HepG2 (cell line): ENCODE measurements at regions not wholly inside any gene's neighbourhood (a gene's known extent, or its start where the extent isn't known, plus 50 kb on each side); places are given as distances from the start of the nearest gene placed in this dataset.
"Not testable (repeated sequence)": the region's sequence is repeated elsewhere in the genome, so short reads cannot be mapped to it uniquely, and the experiment has no call there.

Experiments used
- ATAC-seq: fragments of 200-7000 bp; cut with Tn5 transposase; 3 replicates; pipeline ENCODE4 v1.9.1; 2020; ENCODE audit warnings: mild to moderate bottlenecking, moderate library complexity
- BruUV-seq: library from RNA; stranded (reverse); fragments of 400-500 nt; replicated peaks from 2 replicates; lab custom pipeline; 2021; lab: Mats Ljungman, UMichigan
- CTCF ChIA-PET: fragments of 300-600 bp; formaldehyde crosslinking; extraction: SDS; loops from one replicate; lab custom pipeline; 2021; ENCODE audit warnings: low total read pairs, inconsistent platforms, low intra/inter-chr PET ratio; lab: Yijun Ruan, JAX
- POLR2A ChIA-PET: fragments of 350-600 bp; sonication (Branson Sonifier 250); formaldehyde crosslinking; loops from one replicate; lab custom pipeline; 2020; ENCODE audit warnings: antibody characterized with exemption, inconsistent platforms; lab: Yijun Ruan, JAX
- DNase-seq: peaks from one replicate; pipeline ENCODE4 v3.0.0-alpha.2; 2015; ENCODE audit warnings: low spot score
- FAIRE-seq: peaks from 3 replicates; lab custom pipeline; 2011; peaks lifted over from hg19 to GRCh38; lab: Jason Lieb, UNC
- H2AFZ ChIP-seq: one replicate; pipeline ENCODE4 v1.6.1; 2011; ENCODE audit warnings: low read length, inconsistent platforms
- H3K27ac ChIP-seq: fragments of 300-600 bp; 3 replicates; pipeline ENCODE4 v1.8.0; 2011; ENCODE audit warnings: mixed run types, mild to moderate bottlenecking, mixed read lengths, low read length, inconsistent platforms; ENCODE audit not compliant: insufficient read depth; ENCODE audit errors: extremely low read length
- H3K27me3 ChIP-seq, 2 experiments: fragments of 200-600 bp in 1 of 2; 2 replicates in 1 of 2; 3 replicates in 1 of 2; pipeline versions ENCODE4 v1.6.0 to v1.8.0; 2011; ENCODE audit warnings: low read length in 2 of 2, mild to moderate bottlenecking in 2 of 2, moderate library complexity in 2 of 2, inconsistent platforms in 1 of 2; ENCODE audit not compliant: insufficient read depth in 2 of 2, control insufficient read depth in 1 of 2
- H3K36me3 ChIP-seq, 2 experiments: fragments of 200-600 bp in 1 of 2; replicated peaks in 1 of 2; 2 replicates in 1 of 2; 3 replicates in 1 of 2; pipeline versions ENCODE4 v1.5.1 to v1.8.0; 2011; ENCODE audit warnings: low read length in 2 of 2, inconsistent platforms in 1 of 2; ENCODE audit not compliant: insufficient read depth in 2 of 2, control insufficient read depth in 1 of 2
- H3K4me1 ChIP-seq: 2 replicates; pipeline ENCODE4 v1.5.1; 2012; ENCODE audit warnings: low read length, inconsistent platforms; ENCODE audit not compliant: insufficient read depth
- H3K4me2 ChIP-seq: 2 replicates; pipeline ENCODE4 v1.6.0; 2011; ENCODE audit warnings: low read depth, low read length, inconsistent platforms
- H3K4me3 ChIP-seq, 3 experiments: fragments of 200-600 bp in 1 of 3; sonication (generic), shearing (Covaris generic) in 1 of 3; replicated peaks in 1 of 3; 2 replicates each; pipeline ENCODE4 v1.5.1; 2011 to 2016; ENCODE audit warnings: low read length in 3 of 3, inconsistent platforms in 2 of 3, low read depth in 2 of 3, mild to moderate bottlenecking in 2 of 3, control low read depth in 1 of 3, mixed read lengths in 1 of 3; ENCODE audit not compliant: insufficient read depth in 1 of 3
- H3K79me2 ChIP-seq: one replicate; pipeline ENCODE4 v1.6.1; 2011; ENCODE audit warnings: low read length, inconsistent platforms; ENCODE audit not compliant: insufficient read depth
- H3K9ac ChIP-seq: 2 replicates; pipeline ENCODE4 v1.6.0; 2011; ENCODE audit warnings: mild to moderate bottlenecking, low read depth, low read length, inconsistent platforms; ENCODE audit not compliant: insufficient read depth
- H3K9me3 ChIP-seq: 2 replicates; pipeline ENCODE4 v1.5.1; 2012; ENCODE audit warnings: mild to moderate bottlenecking, low read length
- H4K20me1 ChIP-seq: 2 replicates; pipeline ENCODE4 v1.6.0; 2011; ENCODE audit warnings: inconsistent platforms, mild to moderate bottlenecking, low read length, moderate library complexity; ENCODE audit not compliant: insufficient read depth
- HNF1A ChIP-seq, 2 experiments: sonication (generic) in 1 of 2; formaldehyde crosslinking in 1 of 2; IDR thresholded peaks; 2 replicates each; pipeline versions ENCODE4 v1.4.0 to v1.6.1; 2016 to 2020; ENCODE audit warnings: borderline replicate concordance in 1 of 2, low read depth in 1 of 2, mild to moderate bottlenecking in 1 of 2, missing genetic modification reagents in 1 of 2
- IRX3 ChIP-seq: sonication (generic); formaldehyde crosslinking; IDR thresholded peaks from 2 replicates; pipeline ENCODE4 v1.8.1; 2023; ENCODE audit warnings: mild to moderate bottlenecking, low read depth, missing genetic modification reagents, borderline replicate concordance
- NFIB ChIP-seq: sonication (generic); formaldehyde crosslinking; IDR thresholded peaks from 2 replicates; pipeline ENCODE4 v1.9.0; 2021; ENCODE audit warnings: missing genetic modification reagents, mild to moderate bottlenecking, borderline replicate concordance
- NR2F2 ChIP-seq: IDR thresholded peaks from 2 replicates; pipeline ENCODE4 v1.6.1; 2012; ENCODE audit warnings: low read depth, inconsistent platforms, borderline replicate concordance
- THAP8 ChIP-seq: sonication (generic); formaldehyde crosslinking; IDR thresholded peaks from 2 replicates; pipeline ENCODE4 v1.5.1; 2020; ENCODE audit warnings: missing genetic modification reagents, mild to moderate bottlenecking, borderline replicate concordance
- ZNF24 ChIP-seq: fragments of 450-650 bp; IDR thresholded peaks from 2 replicates; pipeline ENCODE4 v1.6.1; 2017; ENCODE audit warnings: antibody characterized with exemption, mild to moderate bottlenecking
- ZNF317 ChIP-seq: sonication (generic); formaldehyde crosslinking; IDR thresholded peaks from 2 replicates; pipeline ENCODE4 v1.5.0; 2020; ENCODE audit warnings: mild to moderate bottlenecking, missing genetic modification reagents
- ZNF33B ChIP-seq: sonication (generic); formaldehyde crosslinking; IDR thresholded peaks from 2 replicates; pipeline ENCODE4 v1.5.1; 2020; ENCODE audit warnings: mild to moderate bottlenecking, missing genetic modification reagents
- ZNF784 ChIP-seq: sonication (generic); formaldehyde crosslinking; IDR thresholded peaks from 2 replicates; pipeline ENCODE4 v1.5.1; 2020; ENCODE audit warnings: missing genetic modification reagents, mild to moderate bottlenecking, borderline replicate concordance
- WGBS: methylation state at CpG from one replicate; pipeline ENCODE4 v1.1.6; 2017; ENCODE audit warnings: low lambda C conversion rate; 5-methylcytosine and 5-hydroxymethylcytosine counted together
- in situ Hi-C: cut with HindIII; loops from 2 replicates; pipeline ENCODE4 v1.10.0; 2017; ENCODE audit warnings: low pct_unique_long_range_greater_than_20kb; ENCODE audit not compliant: extremely low pct_ligation_motif_present
- intact Hi-C: fragments of 100-400 bp; cut with micrococcal nuclease; formaldehyde crosslinking; loops from one replicate; pipeline ENCODE4 v1.10.0; 2022; ENCODE audit not compliant: unreplicated experiment

GRCh38 chr1:188013222-188013849 lies 1184.6 kb downstream of the PLA2G4A start:
- BruUV-seq, H2AFZ ChIP-seq, FAIRE-seq, H3K27ac ChIP-seq, H4K20me1 ChIP-seq, intact Hi-C loops, H3K4me2 ChIP-seq, ATAC-seq, H3K9me3 ChIP-seq, CTCF ChIA-PET, in situ Hi-C loops, H3K27me3 ChIP-seq, H3K79me2 ChIP-seq, POLR2A ChIA-PET, H3K9ac ChIP-seq, H3K4me3 ChIP-seq, H3K4me1 ChIP-seq, DNase-seq, H3K36me3 ChIP-seq: not testable (repeated sequence)
- 47% methylated on average over 4 of the region's 49 CpGs for WGBS

- H3K27me3 ChIP-seq: no peaks in the 10 kb centered on the region
- no peaks in the 10 kb centered on the region for H3K4me1 ChIP-seq
- in situ Hi-C loops: no loop called here
- no TSS peak for BruUV-seq
- TF ChIP-seq IRX3 (CRISPR knock-in tag) (no peak), ZNF33B (CRISPR knock-in tag) (no peak), ZNF784 (no peak), NR2F2 (no peak), ZNF317 (no peak), NFIB (CRISPR knock-in tag) (no peak), HNF1A (IDR thresholded peaks at IDR 0.05; ENCODE audit: low read depth) (no peak), HNF1A (CRISPR knock-in tag; IDR thresholded peaks at IDR 0.05; ENCODE audit: borderline replicate concordance) (no peak), ZNF24 (no peak), THAP8 (CRISPR knock-in tag) (no peak)
- ATAC-seq (no peak), FAIRE-seq (no peak), DNase-seq (no peak)
- ChIA-PET CTCF (no interaction called here), POLR2A (no interaction called here)
- H3K4me3 ChIP-seq: no peak overlapping the region
- no peak overlapping the region for H3K9ac ChIP-seq
- no peak overlapping the region for H3K4me2 ChIP-seq
- WGBS: 15% methylated on average over 4 of the region's 4 CpGs
- H4K20me1 ChIP-seq: no peaks in the 10 kb centered on the region
- no peaks in the 10 kb centered on the region for H3K79me2 ChIP-seq
- no peak overlapping the region for H2AFZ ChIP-seq
- H3K27ac ChIP-seq: no peak overlapping the region
- intact Hi-C loops: no loop called here
- no peaks in the 10 kb centered on the region for H3K36me3 ChIP-seq
- no peaks in the 10 kb centered on the region for H3K9me3 ChIP-seq
Measured at GRCh38 chr1:188017921-188018320, 1189.2 kb downstream of the PLA2G4A start.
